DLD1 (cell line): ENCODE measurements at regions not wholly inside any gene's neighbourhood (a gene's known extent, or its start where the extent isn't known, plus 50 kb on each side); places are given as distances from the start of the nearest gene placed in this dataset.
"Not testable (repeated sequence)": the region's sequence is repeated elsewhere in the genome, so short reads cannot be mapped to it uniquely, and the experiment has no call there.

Source experiments
- in situ Hi-C: cut with HindIII; loops from 2 replicates; pipeline ENCODE4 v1.10.0; 2017; ENCODE audit warnings: low sequenced_read_pairs

DNA sequence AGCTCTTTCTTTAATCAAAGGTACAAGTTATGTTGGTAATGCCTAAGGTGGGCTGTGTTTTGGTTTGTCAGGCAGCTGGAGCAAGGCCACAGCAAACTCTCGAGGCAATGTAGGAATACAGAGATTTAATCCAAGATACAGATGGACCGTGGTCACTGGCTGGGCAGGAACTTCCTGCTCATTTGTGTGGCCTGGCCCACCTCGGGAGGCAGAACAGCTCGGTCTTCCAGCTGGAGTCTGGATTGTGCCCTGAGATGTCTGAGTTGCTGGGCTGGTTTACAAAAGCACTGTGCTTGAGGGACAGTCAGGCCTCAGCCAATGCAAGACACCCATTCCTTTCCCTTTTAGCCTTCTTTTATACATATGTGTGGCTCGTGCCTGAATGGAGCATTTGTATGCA is 506.1 kb upstream of the SALL3 start:
- in situ Hi-C loops = no loop called here

- in situ Hi-C loops = no loop called here
Measured at GRCh38 chr18:78477840-78478239, 501.8 kb upstream of the SALL3 start.

DNA sequence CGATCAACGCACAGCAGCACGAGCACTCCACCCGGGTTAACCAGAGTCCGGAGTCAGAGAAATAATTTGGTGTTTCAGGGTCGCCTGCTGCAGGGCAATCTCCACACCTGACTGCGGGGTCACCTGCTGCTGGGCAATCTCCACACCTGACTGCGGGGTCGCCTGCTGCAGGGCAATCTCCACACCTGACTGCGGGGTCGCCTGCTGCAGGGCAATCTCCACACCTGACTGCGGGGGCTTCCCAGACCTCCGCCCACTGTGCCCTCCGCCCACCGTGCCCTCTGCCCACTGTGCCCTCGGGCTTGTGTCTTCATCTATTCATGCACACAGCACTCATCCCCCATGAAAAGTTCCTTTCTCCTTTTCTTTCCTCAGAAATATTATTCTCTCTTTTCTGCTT is 500.2 kb upstream of the SALL3 start:
- in situ Hi-C loops = no loop called here

DNA sequence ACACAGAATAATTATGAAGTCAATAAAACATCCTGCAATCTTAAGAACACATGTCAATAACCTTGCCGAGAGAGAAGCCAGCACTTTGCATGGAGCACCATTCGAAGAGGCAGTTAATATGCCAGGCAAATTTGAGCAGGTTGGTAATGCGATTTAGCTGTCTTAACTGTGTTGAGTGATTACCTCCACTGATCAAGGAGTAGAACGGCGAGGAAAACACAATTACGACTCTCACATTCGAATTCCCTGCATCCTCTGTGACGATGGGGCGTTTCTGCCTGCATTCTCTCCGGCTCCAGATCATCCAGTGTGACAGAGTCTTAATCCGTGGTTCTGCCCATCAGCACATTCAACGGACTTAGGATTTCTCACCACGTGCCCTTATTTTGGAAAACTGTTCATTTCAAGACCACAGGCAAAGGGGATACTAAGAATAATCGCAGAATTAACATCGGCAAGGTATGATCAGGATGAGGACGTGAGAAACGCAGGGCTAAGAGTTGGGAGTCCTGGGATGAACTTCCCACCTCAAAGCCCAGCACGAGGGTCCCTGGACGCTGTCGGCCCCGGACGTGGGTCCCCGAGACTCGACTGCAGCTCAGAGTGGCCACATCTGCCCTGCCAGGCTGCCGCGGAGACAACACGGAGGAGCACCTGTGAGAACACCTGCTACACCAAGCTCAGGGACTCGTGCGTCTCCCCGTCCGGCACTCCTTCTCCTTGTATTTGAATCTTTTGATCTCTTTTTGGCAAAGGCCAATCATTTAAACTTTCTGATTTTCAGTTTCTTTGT is 499.2 kb upstream of the SALL3 start:
- in situ Hi-C loops = no loop called here

DNA sequence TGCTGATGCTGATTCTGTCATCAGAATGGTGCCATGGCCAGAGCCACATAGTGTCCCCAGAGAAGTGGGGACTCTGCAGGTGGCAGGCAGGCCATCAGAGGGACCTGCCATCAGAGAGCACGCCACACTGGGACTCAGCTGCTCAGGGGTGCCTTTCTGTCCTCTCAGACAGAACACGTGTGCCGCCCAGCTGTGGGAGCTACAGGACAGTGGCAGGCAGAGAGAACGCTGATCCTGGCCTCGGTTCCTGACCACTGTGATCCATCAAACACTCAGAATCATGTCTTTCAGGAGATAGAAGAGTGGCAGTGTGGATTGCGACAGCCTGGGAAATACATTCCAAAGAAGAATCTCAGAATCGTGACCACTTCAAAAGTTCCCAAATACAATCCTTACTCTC is 497.2 kb upstream of the SALL3 start:
- in situ Hi-C loops = no loop called here

- in situ Hi-C loops = no loop called here
Measured at GRCh38 chr18:78487649-78488048, 492.0 kb upstream of the SALL3 start.

GRCh38 chr18:78492064-78492812 is 487.4 kb upstream of the SALL3 start:
- in situ Hi-C loops = no loop called here

DNA sequence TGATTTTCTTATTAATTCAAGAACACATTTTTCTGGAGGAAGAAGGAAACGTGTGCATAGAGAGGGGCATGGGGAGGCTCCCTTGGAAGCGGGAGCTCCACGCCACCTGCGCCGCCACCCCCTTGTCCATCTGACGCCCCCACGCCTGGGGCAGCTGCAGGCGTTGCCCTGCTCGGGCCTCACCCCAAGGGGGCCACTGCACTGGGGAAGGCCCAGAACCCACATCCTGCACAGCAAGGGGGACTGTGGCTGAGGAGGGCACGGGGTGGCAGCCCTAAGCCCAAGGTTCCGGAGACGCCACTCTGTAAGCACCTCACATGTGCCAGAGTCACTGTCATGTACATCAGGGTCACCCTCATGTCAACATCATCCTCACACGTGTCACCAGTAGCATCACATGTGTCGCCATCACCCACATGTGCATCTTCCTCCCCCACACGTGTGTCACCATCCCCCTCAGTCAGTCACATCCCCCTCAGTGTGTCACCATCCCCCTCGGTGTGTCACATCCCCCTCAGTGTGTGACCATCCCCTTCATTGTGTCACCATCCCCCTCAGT is 486.7 kb upstream of the SALL3 start:
- in situ Hi-C loops = no loop called here

DNA sequence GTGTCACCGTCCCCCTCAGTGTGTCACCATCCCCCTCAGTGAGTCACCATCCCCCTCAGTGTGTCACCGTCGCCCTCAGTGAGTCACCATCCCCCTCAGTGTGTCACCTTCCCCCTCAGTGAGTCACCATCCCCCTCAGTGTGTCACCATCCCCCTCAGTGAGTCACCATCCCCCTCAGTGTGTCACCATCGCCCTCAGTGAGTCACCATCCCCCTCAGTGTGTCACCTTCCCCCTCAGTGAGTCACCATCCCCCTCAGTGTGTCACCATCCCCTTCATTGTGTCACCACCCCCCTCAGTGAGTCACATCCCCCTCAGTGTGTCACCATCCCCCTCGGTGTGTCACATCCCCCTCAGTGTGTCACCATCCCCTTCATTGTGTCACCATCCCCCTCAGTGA is 486.1 kb upstream of the SALL3 start:
- in situ Hi-C loops = not testable (repeated sequence)

DNA sequence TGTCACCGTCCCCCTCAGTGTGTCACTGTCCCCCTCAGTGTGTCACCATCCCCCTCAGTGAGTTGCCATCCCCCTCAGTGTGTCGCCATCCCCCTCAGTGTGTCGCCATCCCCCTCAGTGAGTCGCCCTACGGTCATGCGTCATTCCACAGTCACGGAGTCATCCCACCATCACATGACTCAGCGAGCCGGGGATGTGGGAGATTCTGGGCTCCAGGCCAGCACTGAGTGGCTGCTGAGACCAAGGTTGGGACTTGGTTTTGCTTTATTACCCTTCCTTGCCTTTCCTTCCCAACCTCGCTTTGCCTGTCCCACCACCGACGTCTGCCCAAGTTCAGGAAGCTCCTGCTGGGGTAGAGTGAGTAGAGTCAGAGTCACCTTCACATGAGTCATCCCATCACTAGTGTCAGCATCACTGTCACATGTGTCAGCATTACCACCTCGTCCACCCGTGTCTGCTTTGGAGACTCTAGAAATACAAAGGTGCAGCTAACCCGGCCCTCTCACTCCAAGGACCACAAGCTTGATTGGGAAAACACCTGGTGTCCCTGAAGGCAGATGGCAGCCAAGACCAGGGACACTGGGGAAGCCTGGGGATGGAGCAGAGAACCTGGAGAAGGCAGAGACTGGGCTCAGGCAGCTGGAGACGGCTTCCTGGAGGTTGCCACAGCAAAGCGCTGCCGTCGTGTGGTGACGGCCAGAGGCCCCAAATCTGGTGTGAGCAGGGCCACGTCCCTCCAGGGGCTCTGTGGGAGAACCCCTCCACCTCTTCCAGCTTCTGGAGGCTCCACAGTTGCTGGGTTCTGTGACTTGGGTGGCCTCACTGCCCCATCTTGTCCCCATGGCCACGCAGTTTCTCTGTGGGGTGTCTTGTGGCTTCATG is 485.2 kb upstream of the SALL3 start:
- in situ Hi-C loops = no loop called here

DNA sequence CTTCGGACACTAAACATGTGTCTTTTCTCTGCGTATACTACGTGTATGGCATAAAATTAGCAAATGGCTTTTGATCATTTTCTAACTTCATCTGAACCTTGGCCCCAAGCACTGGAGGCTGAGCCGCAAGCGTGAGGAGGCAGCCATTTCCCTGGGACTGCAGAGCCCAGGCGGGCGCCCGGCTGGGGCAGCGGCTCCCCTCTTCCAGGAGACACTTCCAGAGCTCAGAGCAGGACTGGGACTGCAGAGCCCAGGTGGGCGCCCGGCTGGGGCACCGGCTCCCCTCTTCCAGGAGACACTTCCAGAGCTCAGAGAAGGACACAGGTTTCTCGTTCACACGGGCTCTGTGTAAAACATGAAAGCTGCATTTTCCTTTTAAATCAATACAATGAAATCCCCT is 484.1 kb upstream of the SALL3 start:
- in situ Hi-C loops = no loop called here

GRCh38 chr18:78496079-78496478 is 483.5 kb upstream of the SALL3 start:
- in situ Hi-C loops = no loop called here

GRCh38 chr18:78497641-78498040 is 482.0 kb upstream of the SALL3 start:
- in situ Hi-C loops = no loop called here

GRCh38 chr18:78499586-78499985 is 480.0 kb upstream of the SALL3 start:
- in situ Hi-C loops = no loop called here

GRCh38 chr18:78501251-78501650 is 478.4 kb upstream of the SALL3 start:
- in situ Hi-C loops = no loop called here

DNA sequence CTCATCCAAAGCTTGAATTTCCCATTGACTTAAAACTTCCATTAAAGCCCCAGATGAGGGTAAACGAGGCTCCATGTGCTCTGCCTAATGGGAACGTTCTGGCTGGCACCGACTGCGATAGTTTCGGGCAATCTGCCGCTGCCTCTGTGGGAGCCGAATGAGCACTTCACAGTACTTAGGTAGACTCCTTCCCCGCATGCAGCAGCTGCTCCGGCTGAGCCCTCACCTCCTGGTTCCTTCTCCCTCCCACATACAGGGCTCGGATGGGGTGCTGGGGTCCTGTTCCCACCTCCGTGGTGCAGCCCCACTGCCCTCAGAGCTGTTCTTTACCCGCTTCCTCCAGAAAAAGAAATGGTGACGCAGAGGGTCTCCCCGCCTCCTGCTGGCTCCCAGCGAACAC is 476.5 kb upstream of the SALL3 start:
- in situ Hi-C loops = no loop called here

GRCh38 chr18:78505851-78506461 is 473.7 kb upstream of the SALL3 start:
- in situ Hi-C loops = no loop called here

- in situ Hi-C loops = no loop called here
Measured at GRCh38 chr18:78507217-78507616, 472.4 kb upstream of the SALL3 start.

- in situ Hi-C loops = not testable (repeated sequence)
Measured at GRCh38 chr18:78508228-78508824, 471.3 kb upstream of the SALL3 start.

DNA sequence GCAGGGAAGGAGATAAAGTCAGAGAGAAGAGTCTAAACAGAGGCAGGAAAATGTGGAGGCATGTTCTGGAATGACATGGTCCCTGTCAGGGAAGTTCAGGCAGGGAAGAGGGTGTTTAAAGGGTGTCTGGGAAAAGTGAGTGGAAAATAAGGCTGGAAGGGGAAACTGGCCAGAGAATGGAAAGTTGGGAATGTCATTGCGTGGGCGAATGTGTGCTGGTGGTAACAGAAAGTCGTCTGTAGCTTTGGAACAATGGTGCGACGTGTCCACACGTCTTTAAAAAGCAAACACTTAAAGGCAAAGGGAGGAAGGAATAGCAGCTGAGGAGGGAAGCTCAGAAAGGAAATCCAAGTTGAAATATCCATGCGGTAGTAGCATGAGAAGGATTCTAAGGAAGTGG is 469.5 kb upstream of the SALL3 start:
- in situ Hi-C loops = no loop called here
